ENCODE measurements at regions not wholly inside any gene's neighbourhood (a gene's known extent, or its start where the extent isn't known, plus 50 kb on each side); places are given as distances from the start of the nearest gene placed in this dataset.
"Not testable (repeated sequence)": the region's sequence is repeated elsewhere in the genome, so short reads cannot be mapped to it uniquely, and the experiment has no call there.

GRCh38 chr4:64876021-64876420 is 466.8 kb upstream of the TECRL start:
- no peaks in the 10 kb centered on the region for H3K27me3 ChIP-seq
- no peak overlapping the region for H3K27ac ChIP-seq
- no peaks in the 10 kb centered on the region for H3K9me3 ChIP-seq (replicated peaks)
- DNase-seq = no peak
- no peak overlapping the region for H3K4me3 ChIP-seq
- no peaks in the 10 kb centered on the region for H3K36me3 ChIP-seq
- H3K4me1 ChIP-seq = no peaks in the 10 kb centered on the region

- no peaks in the 10 kb centered on the region for H3K4me1 ChIP-seq
- H3K36me3 ChIP-seq = no peaks in the 10 kb centered on the region
- no peaks in the 10 kb centered on the region for H3K9me3 ChIP-seq (replicated peaks)
- DNase-seq = no peak
- H3K27ac ChIP-seq = no peak overlapping the region
- H3K4me3 ChIP-seq = no peak overlapping the region
- H3K27me3 ChIP-seq = no peaks in the 10 kb centered on the region
Observed at GRCh38 chr4:64870558-64870957, 461.3 kb upstream of the TECRL start.

GRCh38 chr4:64857815-64858214 is 448.6 kb upstream of the TECRL start:
- no peak overlapping the region for H3K4me3 ChIP-seq
- H3K36me3 ChIP-seq = no peaks in the 10 kb centered on the region
- H3K27me3 ChIP-seq = no peaks in the 10 kb centered on the region
- no peak overlapping the region for H3K27ac ChIP-seq
- no peak for DNase-seq
- H3K4me1 ChIP-seq = no peaks in the 10 kb centered on the region
- no peaks in the 10 kb centered on the region for H3K9me3 ChIP-seq (replicated peaks)

GRCh38 chr4:64857198-64857597 is 447.9 kb upstream of the TECRL start:
- no peaks in the 10 kb centered on the region for H3K4me1 ChIP-seq
- no peak overlapping the region for H3K27ac ChIP-seq
- DNase-seq = no peak
- no peaks in the 10 kb centered on the region for H3K27me3 ChIP-seq
- H3K36me3 ChIP-seq = no peaks in the 10 kb centered on the region
- H3K4me3 ChIP-seq = no peak overlapping the region
- no peaks in the 10 kb centered on the region for H3K9me3 ChIP-seq (replicated peaks)

- Histone ChIP-seq H3K4me1 (no peaks in the 10 kb centered on the region), H3K9me3 (replicated peaks) (no peaks in the 10 kb centered on the region; the same call in 1 of the 2 replicates), H3K4me3 (no peak overlapping the region), H3K27me3 (no peaks in the 10 kb centered on the region), H3K27ac (no peak overlapping the region), H3K36me3 (no peaks in the 10 kb centered on the region)
- no peak for DNase-seq
Observed at GRCh38 chr4:64846417-64846816, 437.2 kb upstream of the TECRL start.

GRCh38 chr4:64829749-64830148 is 420.5 kb upstream of the TECRL start:
- no peak for DNase-seq
- Histone ChIP-seq H3K36me3 (no peaks in the 10 kb centered on the region), H3K4me1 (peaks cover 3% of the 10 kb centered on the region; the same call in 1 of the 2 replicates), H3K4me3 (no peak overlapping the region), H3K9me3 (replicated peaks) (no peaks in the 10 kb centered on the region), H3K27me3 (no peaks in the 10 kb centered on the region), H3K27ac (no peak overlapping the region)

- Histone ChIP-seq H3K4me1 (peaks cover 10% of the 10 kb centered on the region), H3K4me3 (no peak overlapping the region), H3K27ac (no peak overlapping the region), H3K27me3 (no peaks in the 10 kb centered on the region), H3K36me3 (no peaks in the 10 kb centered on the region), H3K9me3 (replicated peaks) (no peaks in the 10 kb centered on the region)
- DNase-seq = no peak
Observed at GRCh38 chr4:64824591-64824990, 415.3 kb upstream of the TECRL start.

GRCh38 chr4:64822405-64822804 is 413.2 kb upstream of the TECRL start:
- peak; percentile 2 to 17 for DNase-seq
- Histone ChIP-seq H3K4me3 (no peak overlapping the region), H3K27me3 (no peaks in the 10 kb centered on the region), H3K36me3 (no peaks in the 10 kb centered on the region), H3K4me1 (peaks cover 10% of the 10 kb centered on the region), H3K27ac (no peak overlapping the region), H3K9me3 (replicated peaks) (no peaks in the 10 kb centered on the region)

- Histone ChIP-seq H3K9me3 (replicated peaks) (no peaks in the 10 kb centered on the region), H3K4me3 (no peak overlapping the region), H3K27me3 (no peaks in the 10 kb centered on the region), H3K4me1 (peaks cover 10% of the 10 kb centered on the region), H3K27ac (no peak overlapping the region), H3K36me3 (no peaks in the 10 kb centered on the region)
- DNase-seq = no peak
Observed at GRCh38 chr4:64821219-64821976, 412.1 kb upstream of the TECRL start.

- Histone ChIP-seq H3K27me3 (no peaks in the 10 kb centered on the region), H3K36me3 (no peaks in the 10 kb centered on the region), H3K9me3 (replicated peaks) (no peaks in the 10 kb centered on the region), H3K27ac (no peak overlapping the region), H3K4me3 (no peak overlapping the region), H3K4me1 (no peaks in the 10 kb centered on the region)
- no peak for DNase-seq
Observed at GRCh38 chr4:64814616-64815015, 405.4 kb upstream of the TECRL start.

- Histone ChIP-seq H3K4me1 (no peaks in the 10 kb centered on the region), H3K36me3 (no peaks in the 10 kb centered on the region), H3K9me3 (replicated peaks) (no peaks in the 10 kb centered on the region), H3K27me3 (no peaks in the 10 kb centered on the region), H3K4me3 (no peak overlapping the region), H3K27ac (no peak overlapping the region)
- no peak for DNase-seq
Observed at GRCh38 chr4:64807821-64808220, 398.6 kb upstream of the TECRL start.

GRCh38 chr4:64799751-64800150 is 390.5 kb upstream of the TECRL start:
- Histone ChIP-seq H3K9me3 (replicated peaks) (no peaks in the 10 kb centered on the region; the same call in 1 of the 2 replicates), H3K27ac (no peak overlapping the region), H3K4me1 (no peaks in the 10 kb centered on the region), H3K4me3 (no peak overlapping the region), H3K27me3 (no peaks in the 10 kb centered on the region), H3K36me3 (no peaks in the 10 kb centered on the region)
- DNase-seq = no peak

GRCh38 chr4:64798828-64799227 is 389.6 kb upstream of the TECRL start:
- H3K27ac ChIP-seq; H3K27me3 ChIP-seq; H3K9me3 ChIP-seq (replicated peaks); H3K4me3 ChIP-seq; H3K4me1 ChIP-seq; DNase-seq; H3K36me3 ChIP-seq: not testable (repeated sequence)

GRCh38 chr4:64796581-64796980 is 387.3 kb upstream of the TECRL start:
- Histone ChIP-seq H3K4me3 (no peak overlapping the region), H3K27me3 (no peaks in the 10 kb centered on the region), H3K27ac (no peak overlapping the region), H3K9me3 (replicated peaks) (no peaks in the 10 kb centered on the region), H3K4me1 (no peaks in the 10 kb centered on the region), H3K36me3 (no peaks in the 10 kb centered on the region)
- DNase-seq = no peak

GRCh38 chr4:64784125-64784524 is 374.9 kb upstream of the TECRL start:
- H3K27me3 ChIP-seq = no peaks in the 10 kb centered on the region
- H3K4me1 ChIP-seq = peaks cover 22% of the 10 kb centered on the region
- DNase-seq = peak in 1 of 2 experiments; percentile 32
- H3K4me3 ChIP-seq = no peak overlapping the region
- no peaks in the 10 kb centered on the region for H3K9me3 ChIP-seq (replicated peaks)
- peak overlapping the region; percentile 38 for H3K27ac ChIP-seq
- H3K36me3 ChIP-seq = no peaks in the 10 kb centered on the region

GRCh38 chr4:64781737-64782326 is 372.6 kb upstream of the TECRL start:
- DNase-seq = peak in 1 of 2 experiments; percentile 73
- H3K27me3 ChIP-seq = no peaks in the 10 kb centered on the region

More at GRCh38 chr4:64781737-64782326, 372.6 kb upstream of the TECRL start:
- Histone ChIP-seq H3K27ac (no peak overlapping the region), H3K9me3 (replicated peaks) (no peaks in the 10 kb centered on the region), H3K4me3 (no peak overlapping the region), H3K36me3 (no peaks in the 10 kb centered on the region), H3K4me1 (peaks cover 41% of the 10 kb centered on the region)
